ENCODE measurements at regions not wholly inside any gene's neighbourhood (a gene's known extent, or its start where the extent isn't known, plus 50 kb on each side); places are given as distances from the start of the nearest gene placed in this dataset.

DNA sequence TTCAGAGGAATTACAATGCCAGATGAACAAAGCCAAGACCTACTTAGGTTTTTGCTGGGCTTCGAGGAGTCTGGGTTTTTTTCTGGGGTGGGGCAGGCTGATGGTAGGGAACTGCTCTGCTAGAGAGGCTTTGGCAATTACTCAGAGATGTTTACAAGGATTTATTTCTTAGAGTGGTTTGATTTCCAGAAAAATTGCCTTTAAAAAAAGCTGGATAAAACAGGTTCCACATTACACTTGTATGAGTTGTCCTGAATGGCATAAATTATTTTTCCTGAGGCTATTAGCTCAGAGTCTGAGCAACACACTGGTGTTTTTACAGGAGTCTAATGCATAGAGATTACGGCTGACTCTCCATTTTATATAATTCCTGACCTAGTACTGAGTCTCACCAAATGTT is 118.5 kb upstream of the FRMD6 start:
- TF ChIP-seq SIN3A (IDR thresholded peaks at IDR 0.05; ENCODE audit: low read depth) = no peak
- no peak for TF ChIP-seq POLR2A (IDR thresholded peaks at IDR 0.05; ENCODE audit: borderline replicate concordance, extremely low read depth, insufficient read depth, insufficient read length)
- TF ChIP-seq SP1 (IDR thresholded peaks at IDR 0.05; ENCODE audit: low read depth) = no peak
- TF ChIP-seq, protein P1, sequence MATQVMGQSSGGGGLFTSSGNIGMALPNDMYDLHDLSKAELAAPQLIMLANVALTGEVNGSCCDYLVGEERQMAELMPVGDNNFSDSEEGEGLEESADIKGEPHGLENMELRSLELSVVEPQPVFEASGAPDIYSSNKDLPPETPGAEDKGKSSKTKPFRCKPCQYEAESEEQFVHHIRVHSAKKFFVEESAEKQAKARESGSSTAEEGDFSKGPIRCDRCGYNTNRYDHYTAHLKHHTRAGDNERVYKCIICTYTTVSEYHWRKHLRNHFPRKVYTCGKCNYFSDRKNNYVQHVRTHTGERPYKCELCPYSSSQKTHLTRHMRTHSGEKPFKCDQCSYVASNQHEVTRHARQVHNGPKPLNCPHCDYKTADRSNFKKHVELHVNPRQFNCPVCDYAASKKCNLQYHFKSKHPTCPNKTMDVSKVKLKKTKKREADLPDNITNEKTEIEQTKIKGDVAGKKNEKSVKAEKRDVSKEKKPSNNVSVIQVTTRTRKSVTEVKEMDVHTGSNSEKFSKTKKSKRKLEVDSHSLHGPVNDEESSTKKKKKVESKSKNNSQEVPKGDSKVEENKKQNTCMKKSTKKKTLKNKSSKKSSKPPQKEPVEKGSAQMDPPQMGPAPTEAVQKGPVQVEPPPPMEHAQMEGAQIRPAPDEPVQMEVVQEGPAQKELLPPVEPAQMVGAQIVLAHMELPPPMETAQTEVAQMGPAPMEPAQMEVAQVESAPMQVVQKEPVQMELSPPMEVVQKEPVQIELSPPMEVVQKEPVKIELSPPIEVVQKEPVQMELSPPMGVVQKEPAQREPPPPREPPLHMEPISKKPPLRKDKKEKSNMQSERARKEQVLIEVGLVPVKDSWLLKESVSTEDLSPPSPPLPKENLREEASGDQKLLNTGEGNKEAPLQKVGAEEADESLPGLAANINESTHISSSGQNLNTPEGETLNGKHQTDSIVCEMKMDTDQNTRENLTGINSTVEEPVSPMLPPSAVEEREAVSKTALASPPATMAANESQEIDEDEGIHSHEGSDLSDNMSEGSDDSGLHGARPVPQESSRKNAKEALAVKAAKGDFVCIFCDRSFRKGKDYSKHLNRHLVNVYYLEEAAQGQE (IDR thresholded peaks at IDR 0.05; ENCODE audit: low read depth) = no peak
- no peak for TF ChIP-seq POLR2AphosphoS5 (IDR thresholded peaks at IDR 0.05; ENCODE audit: low read depth, low read length)
- TF ChIP-seq CTCF (IDR thresholded peaks at IDR 0.05 in 2 of 3, conservative IDR thresholded peaks at IDR 0.05 in 1 of 3; ENCODE audit: borderline replicate concordance in 1 of 3, insufficient read depth in 1 of 3, low read depth in 2 of 3, low read length in 2 of 3) = no peak
- TF ChIP-seq SRF (IDR thresholded peaks at IDR 0.05; ENCODE audit: low read depth) = no peak
- TF ChIP-seq EZH2 (IDR thresholded peaks at IDR 0.05) = no peak
- TF ChIP-seq TCF7L2 (IDR thresholded peaks at IDR 0.05; ENCODE audit: borderline replicate concordance, extremely low read depth, insufficient read depth, insufficient read length) = no peak
